AG09319 (cell line): ENCODE measurements at regions not wholly inside any gene's neighbourhood (a gene's known extent, or its start where the extent isn't known, plus 50 kb on each side); places are given as distances from the start of the nearest gene placed in this dataset.

ENCODE experiments used
- DNase-seq: peaks from one replicate; pipeline ENCODE4 v3.0.0-alpha.2; 2010; ENCODE audit warnings: low read depth; ENCODE audit errors: extremely low read depth
- CTCF ChIP-seq: IDR thresholded peaks from 2 replicates; pipeline ENCODE4 v1.5.1; 2011; ENCODE audit warnings: low read depth, mild to moderate bottlenecking, inconsistent platforms, low read length, moderate library complexity

- no peak for DNase-seq
- TF ChIP-seq CTCF: no peak
Measured at GRCh38 chr14:61152851-61153364, 128.2 kb downstream of the TMEM30B start.

DNA sequence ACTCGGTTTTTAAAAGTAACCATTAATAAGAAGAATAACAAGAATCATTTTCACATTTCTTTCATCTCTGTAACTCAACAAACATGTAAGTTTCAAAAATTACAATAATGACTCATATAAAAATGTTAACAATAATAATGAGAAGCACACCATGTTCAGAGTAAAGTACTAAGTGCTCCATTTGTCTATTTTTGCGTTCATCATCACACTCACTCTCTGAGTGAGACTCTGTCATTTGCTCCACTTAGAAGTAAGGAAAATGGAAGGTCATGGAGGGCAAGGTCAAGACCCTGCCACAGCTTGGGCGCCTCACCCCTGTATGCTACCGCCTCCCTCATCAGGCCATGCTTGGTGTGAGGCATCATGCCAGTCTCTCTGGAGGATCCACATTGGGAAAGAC is 129.9 kb downstream of the TMEM30B start:
- TF ChIP-seq CTCF: no peak
- no peak for DNase-seq

DNA sequence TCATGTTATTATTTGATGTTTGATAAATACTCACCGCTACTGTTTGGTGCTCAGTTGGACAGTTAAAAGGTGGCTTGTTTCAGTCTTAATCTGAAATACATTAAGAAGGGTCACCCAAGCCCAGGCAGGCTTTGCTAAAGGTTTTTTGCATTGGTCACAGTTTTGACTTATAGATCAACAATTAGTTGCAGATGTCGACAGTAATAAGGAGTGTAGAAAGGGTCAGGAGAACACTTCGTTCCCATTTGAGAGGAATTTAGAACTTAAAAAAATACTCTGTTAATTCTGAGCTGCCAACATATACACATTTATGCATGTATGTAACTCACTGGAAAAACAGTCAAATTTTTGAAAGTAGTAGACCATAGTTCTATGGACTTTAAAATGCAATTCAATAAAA is 130.3 kb downstream of the TMEM30B start:
- no peak for DNase-seq
- TF ChIP-seq CTCF: no peak

DNA sequence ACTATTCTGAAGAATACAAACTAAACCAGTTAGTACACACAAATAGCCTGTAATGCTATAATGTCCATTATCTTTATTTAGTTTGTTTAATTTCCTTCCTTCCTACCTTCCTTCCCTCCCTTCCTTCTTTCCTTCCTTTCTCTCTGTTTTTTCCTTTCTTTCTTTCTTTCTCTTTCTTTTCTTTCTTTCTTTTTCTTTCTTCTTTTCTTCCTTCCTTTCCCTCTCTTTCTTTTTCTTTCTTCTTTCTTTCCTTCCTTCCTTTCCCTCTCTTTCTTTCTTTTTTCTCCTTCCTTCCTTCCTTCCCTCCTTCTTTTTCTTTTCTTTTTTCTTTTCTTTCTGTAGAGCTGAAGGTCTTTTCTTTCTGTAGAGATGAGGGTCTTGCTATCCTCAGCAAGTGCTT is 131.2 kb downstream of the TMEM30B start:
- TF ChIP-seq CTCF: no peak

GRCh38 chr14:61148742-61149350 is 132.3 kb downstream of the TMEM30B start:
- TF ChIP-seq CTCF: no peak
- no peak for DNase-seq

More for the DNA sequence above, 131.2 kb downstream of the TMEM30B start:
- no peak for DNase-seq

DNA sequence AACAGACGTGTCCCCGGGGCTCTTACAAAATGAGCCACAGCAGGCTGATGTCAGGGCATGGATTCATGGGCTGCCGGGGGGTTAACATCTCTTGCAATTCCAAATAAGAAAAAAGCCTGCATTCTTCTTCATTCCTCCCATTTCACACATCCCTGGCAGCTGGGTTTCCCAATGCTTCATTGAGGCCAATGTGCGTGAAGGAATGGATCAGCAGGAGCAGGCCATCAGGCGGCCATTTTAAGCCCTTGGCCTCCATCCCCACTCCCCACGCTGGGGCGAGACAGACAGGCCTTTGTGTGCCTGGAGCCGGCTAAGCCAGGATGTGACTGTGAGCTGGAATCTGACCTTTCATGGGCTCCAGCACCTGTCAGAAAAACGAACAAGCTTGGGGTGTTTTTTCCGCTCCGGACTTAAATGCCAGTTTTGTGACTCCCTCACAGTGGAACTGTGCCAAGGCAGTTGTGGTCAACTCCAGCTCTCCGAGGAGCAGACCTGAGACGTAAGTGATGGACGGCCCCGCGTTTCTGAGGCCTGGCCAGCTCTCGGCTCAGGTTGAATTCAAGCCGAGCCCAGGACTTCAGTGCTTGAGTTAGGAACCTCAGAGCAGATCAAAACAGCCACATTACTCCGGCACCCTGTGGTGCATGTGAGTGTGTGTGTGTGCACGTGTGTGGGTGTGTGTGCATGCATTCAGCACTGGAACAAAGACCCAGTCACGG is 133.1 kb downstream of the TMEM30B start:
- TF ChIP-seq CTCF: no peak

DNA sequence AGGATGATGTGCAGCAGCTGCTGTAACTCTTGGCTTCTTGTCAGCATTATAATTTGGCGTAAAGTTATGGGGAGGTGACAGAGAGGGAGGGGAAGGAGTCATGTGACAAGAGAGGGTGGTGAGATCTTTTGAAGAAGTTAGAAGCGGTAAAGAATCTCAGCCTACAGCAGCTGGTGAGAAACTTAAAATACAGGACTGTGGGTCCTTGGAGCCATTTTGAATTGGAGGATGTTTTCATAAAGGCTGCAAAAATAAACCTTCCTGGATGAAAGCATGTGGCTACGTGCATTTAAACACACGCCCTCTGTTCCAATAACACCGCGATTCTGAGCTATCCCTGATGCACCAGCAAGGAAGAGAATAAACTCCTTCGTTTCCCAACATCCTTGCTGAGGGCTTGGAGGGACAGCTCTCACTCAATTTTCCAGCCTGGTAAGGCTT is 133.7 kb downstream of the TMEM30B start:
- no peak for DNase-seq

More for the DNA sequence above, 133.1 kb downstream of the TMEM30B start:
- DNase-seq: no peak

More for the DNA sequence above, 133.7 kb downstream of the TMEM30B start:
- no peak for TF ChIP-seq CTCF
